ENCODE measurements at regions not wholly inside any gene's neighbourhood (a gene's known extent, or its start where the extent isn't known, plus 50 kb on each side); places are given as distances from the start of the nearest gene placed in this dataset.

DNA sequence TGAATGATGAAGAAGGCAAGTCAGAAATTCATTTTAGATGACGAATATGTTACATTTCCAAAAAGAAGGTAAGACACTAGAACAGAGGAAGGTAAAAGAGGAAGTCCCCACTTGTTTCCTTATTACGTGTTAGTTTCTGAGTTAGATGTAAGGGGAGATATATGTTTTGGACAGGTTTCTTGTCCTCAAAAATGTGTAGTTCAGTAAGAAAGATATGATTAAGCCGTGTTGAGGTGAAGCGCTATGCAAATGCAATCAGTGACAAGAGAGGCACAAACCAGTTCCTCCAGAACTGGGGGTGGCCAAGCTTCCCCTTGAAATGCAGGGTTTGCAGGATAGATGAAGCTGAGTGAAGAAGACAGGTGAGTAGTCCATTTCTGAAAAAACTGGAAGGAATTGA lies 293.3 kb upstream of the RUNX1 start:
- Histone ChIP-seq H3K79me2 (ENCODE audit: insufficient read depth) (no peaks in the 10 kb centered on the region), H3K27ac (ENCODE audit: low read depth in 2 of 2, low read length in 1 of 2) (no peak overlapping the region), H3F3A (replicated peaks; ENCODE audit: insufficient read depth) (no peaks in the 10 kb centered on the region), H3K4me3 (ENCODE audit: low read depth in 2 of 2, low read length in 1 of 2) (no peak overlapping the region), H3K27me3 (ENCODE audit: insufficient read depth) (no peaks in the 10 kb centered on the region), H3K9me3 (no peaks in the 10 kb centered on the region), H3K9me2 (no peaks in the 10 kb centered on the region), H3K4me1 (ENCODE audit: control insufficient read depth in 1 of 2, insufficient read depth in 2 of 2, low read depth in 1 of 2, low read length in 1 of 2) (no peaks in the 10 kb centered on the region; a peak in 1 of 4 replicates), H2AFZ (ENCODE audit: low read depth) (no peak overlapping the region), H3K4me2 (no peak overlapping the region), H4K20me1 (ENCODE audit: insufficient read depth) (no peaks in the 10 kb centered on the region), H3K36me3 (replicated peaks in 1 of 2; ENCODE audit: control insufficient read depth in 1 of 2, insufficient read depth in 2 of 2, low read length in 1 of 2) (no peaks in the 10 kb centered on the region), H3K9ac (no peak overlapping the region)
- DNase-seq = no peak
- 80% methylated on average over 4 of the region's 4 CpGs for WGBS (ENCODE audit: low lambda C conversion rate)
- TF ChIP-seq NRF1 (IDR thresholded peaks at IDR 0.05; ENCODE audit: low read depth, low read length) (no peak), POLR2AphosphoS5 (IDR thresholded peaks at IDR 0.05; ENCODE audit: low read depth, low read length) (no peak), RXRA (IDR thresholded peaks at IDR 0.05; ENCODE audit: borderline replicate concordance, low read depth) (no peak)
- TF ChIP-seq, protein P1, sequence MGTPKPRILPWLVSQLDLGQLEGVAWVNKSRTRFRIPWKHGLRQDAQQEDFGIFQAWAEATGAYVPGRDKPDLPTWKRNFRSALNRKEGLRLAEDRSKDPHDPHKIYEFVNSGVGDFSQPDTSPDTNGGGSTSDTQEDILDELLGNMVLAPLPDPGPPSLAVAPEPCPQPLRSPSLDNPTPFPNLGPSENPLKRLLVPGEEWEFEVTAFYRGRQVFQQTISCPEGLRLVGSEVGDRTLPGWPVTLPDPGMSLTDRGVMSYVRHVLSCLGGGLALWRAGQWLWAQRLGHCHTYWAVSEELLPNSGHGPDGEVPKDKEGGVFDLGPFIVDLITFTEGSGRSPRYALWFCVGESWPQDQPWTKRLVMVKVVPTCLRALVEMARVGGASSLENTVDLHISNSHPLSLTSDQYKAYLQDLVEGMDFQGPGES (IDR thresholded peaks at IDR 0.05; ENCODE audit: low read depth, low read length) = no peak
- TF ChIP-seq, protein P2, sequence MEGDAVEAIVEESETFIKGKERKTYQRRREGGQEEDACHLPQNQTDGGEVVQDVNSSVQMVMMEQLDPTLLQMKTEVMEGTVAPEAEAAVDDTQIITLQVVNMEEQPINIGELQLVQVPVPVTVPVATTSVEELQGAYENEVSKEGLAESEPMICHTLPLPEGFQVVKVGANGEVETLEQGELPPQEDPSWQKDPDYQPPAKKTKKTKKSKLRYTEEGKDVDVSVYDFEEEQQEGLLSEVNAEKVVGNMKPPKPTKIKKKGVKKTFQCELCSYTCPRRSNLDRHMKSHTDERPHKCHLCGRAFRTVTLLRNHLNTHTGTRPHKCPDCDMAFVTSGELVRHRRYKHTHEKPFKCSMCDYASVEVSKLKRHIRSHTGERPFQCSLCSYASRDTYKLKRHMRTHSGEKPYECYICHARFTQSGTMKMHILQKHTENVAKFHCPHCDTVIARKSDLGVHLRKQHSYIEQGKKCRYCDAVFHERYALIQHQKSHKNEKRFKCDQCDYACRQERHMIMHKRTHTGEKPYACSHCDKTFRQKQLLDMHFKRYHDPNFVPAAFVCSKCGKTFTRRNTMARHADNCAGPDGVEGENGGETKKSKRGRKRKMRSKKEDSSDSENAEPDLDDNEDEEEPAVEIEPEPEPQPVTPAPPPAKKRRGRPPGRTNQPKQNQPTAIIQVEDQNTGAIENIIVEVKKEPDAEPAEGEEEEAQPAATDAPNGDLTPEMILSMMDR (IDR thresholded peaks at IDR 0.05) = no peak
- TF ChIP-seq, protein P3, sequence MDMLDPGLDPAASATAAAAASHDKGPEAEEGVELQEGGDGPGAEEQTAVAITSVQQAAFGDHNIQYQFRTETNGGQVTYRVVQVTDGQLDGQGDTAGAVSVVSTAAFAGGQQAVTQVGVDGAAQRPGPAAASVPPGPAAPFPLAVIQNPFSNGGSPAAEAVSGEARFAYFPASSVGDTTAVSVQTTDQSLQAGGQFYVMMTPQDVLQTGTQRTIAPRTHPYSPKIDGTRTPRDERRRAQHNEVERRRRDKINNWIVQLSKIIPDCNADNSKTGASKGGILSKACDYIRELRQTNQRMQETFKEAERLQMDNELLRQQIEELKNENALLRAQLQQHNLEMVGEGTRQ (IDR thresholded peaks at IDR 0.05; ENCODE audit: borderline replicate concordance, low read depth, low read length) = no peak
- CTCF ChIA-PET = no interaction called here
- POLR2A ChIA-PET = no interaction called here

DNA sequence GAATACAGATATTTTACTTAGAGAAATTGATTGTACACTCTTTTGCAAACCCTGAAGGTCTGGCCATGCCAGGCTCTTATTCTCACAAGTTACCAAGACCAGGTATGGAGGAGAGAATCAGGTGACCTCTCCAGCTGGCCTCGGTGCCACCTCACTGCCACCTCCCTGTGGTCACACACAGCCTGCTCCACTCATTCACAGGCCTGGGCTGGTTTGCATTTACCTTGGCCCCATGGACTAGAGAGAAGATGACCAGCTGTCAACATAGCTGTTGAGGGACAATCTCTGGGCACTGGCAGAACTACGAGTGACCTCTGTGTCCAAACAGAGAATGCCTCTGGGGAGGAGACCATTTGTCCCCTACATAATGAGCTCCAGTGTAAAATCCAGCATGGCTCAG lies 291.2 kb upstream of the RUNX1 start:
- Histone ChIP-seq H4K20me1 (ENCODE audit: insufficient read depth) (no peaks in the 10 kb centered on the region), H3K27me3 (ENCODE audit: insufficient read depth) (no peaks in the 10 kb centered on the region), H3K4me2 (no peak overlapping the region), H3K9me2 (no peaks in the 10 kb centered on the region), H3K9me3 (no peaks in the 10 kb centered on the region), H3K4me1 (ENCODE audit: control insufficient read depth in 1 of 2, insufficient read depth in 2 of 2, low read depth in 1 of 2, low read length in 1 of 2) (no peaks in the 10 kb centered on the region), H3K9ac (no peak overlapping the region), H3F3A (replicated peaks; ENCODE audit: insufficient read depth) (no peaks in the 10 kb centered on the region), H3K27ac (ENCODE audit: low read depth in 2 of 2, low read length in 1 of 2) (no peak overlapping the region), H3K79me2 (ENCODE audit: insufficient read depth) (no peaks in the 10 kb centered on the region), H3K4me3 (ENCODE audit: low read depth in 2 of 2, low read length in 1 of 2) (no peak overlapping the region), H3K36me3 (replicated peaks in 1 of 2; ENCODE audit: control insufficient read depth in 1 of 2, insufficient read depth in 2 of 2, low read length in 1 of 2) (no peaks in the 10 kb centered on the region), H2AFZ (ENCODE audit: low read depth) (no peak overlapping the region)
- ChIA-PET POLR2A (no interaction called here), CTCF (interaction anchor here (1.1 kb wide), 2 partner anchors 595 to 652 kb away, joined by 3 read pairs; no protein-coding TSS in a partner anchor)
- TF ChIP-seq GATA2 (CRISPR knock-in tag; IDR thresholded peaks at IDR 0.05) = no peak
- TF ChIP-seq, protein P3 (IDR thresholded peaks at IDR 0.05; ENCODE audit: borderline replicate concordance, low read depth, low read length) = no peak
- no peak for DNase-seq
- no CpG with 5 or more reads among the region's 2 CpGs for WGBS (ENCODE audit: low lambda C conversion rate)

Data from SK-N-SH (cell line).